ENCODE measurements at regions not wholly inside any gene's neighbourhood (a gene's known extent, or its start where the extent isn't known, plus 50 kb on each side); places are given as distances from the start of the nearest gene placed in this dataset.
A peak's percentile ranks its signal among the peaks of the same experiment; 100 is the strongest.

GRCh38 chr6:121645100-121645745 is 209.8 kb downstream of the GJA1 start:
- ChIA-PET POLR2A (no interaction called here), CTCF (no interaction called here)
- TF ChIP-seq CTCF (IDR thresholded peaks at IDR 0.05; ENCODE audit: low read depth, low read length), result no peak
- Histone ChIP-seq H3K27ac (ENCODE audit: low read depth, low read length) (no peak overlapping the region), H3K27me3 (ENCODE audit: control insufficient read depth, insufficient read depth, low read length) (no peaks in the 10 kb centered on the region), H3K4me3 (ENCODE audit: low read depth, low read length) (no peak overlapping the region), H3K9me3 (ENCODE audit: control insufficient read depth, insufficient read depth, low read length) (no peaks in the 10 kb centered on the region)
- no peak for DNase-seq (ENCODE audit: low read depth, low spot score)

GRCh38 chr6:121647905-121648304 is 212.5 kb downstream of the GJA1 start:
- POLR2A ChIA-PET, result no interaction called here
- TF ChIP-seq CTCF (IDR thresholded peaks at IDR 0.05; ENCODE audit: low read depth, low read length), result no peak
- no peak overlapping the region for H3K27ac ChIP-seq (ENCODE audit: low read depth, low read length)
- CTCF ChIA-PET, result no interaction called here
- H3K27me3 ChIP-seq (ENCODE audit: control insufficient read depth, insufficient read depth, low read length), result no peaks in the 10 kb centered on the region
- DNase-seq (ENCODE audit: low read depth, low spot score), result peak; percentile 20
- no peaks in the 10 kb centered on the region for H3K9me3 ChIP-seq (ENCODE audit: control insufficient read depth, insufficient read depth, low read length)
- no peak overlapping the region for H3K4me3 ChIP-seq (ENCODE audit: low read depth, low read length)

GRCh38 chr6:121649951-121650350 is 214.5 kb downstream of the GJA1 start:
- ChIA-PET CTCF (no interaction called here), POLR2A (no interaction called here)
- H3K27me3 ChIP-seq (ENCODE audit: control insufficient read depth, insufficient read depth, low read length), result no peaks in the 10 kb centered on the region

GRCh38 chr6:121651420-121651819 is 216.0 kb downstream of the GJA1 start:
- DNase-seq (ENCODE audit: low read depth, low spot score), result no peak
- Histone ChIP-seq H3K27me3 (ENCODE audit: control insufficient read depth, insufficient read depth, low read length) (no peaks in the 10 kb centered on the region), H3K4me3 (ENCODE audit: low read depth, low read length) (no peak overlapping the region), H3K9me3 (ENCODE audit: control insufficient read depth, insufficient read depth, low read length) (no peaks in the 10 kb centered on the region), H3K27ac (ENCODE audit: low read depth, low read length) (no peak overlapping the region)
- POLR2A ChIA-PET, result no interaction called here
- no peak for TF ChIP-seq CTCF (IDR thresholded peaks at IDR 0.05; ENCODE audit: low read depth, low read length)
- CTCF ChIA-PET, result no interaction called here

More at GRCh38 chr6:121649951-121650350, 214.5 kb downstream of the GJA1 start:
- Histone ChIP-seq H3K9me3 (ENCODE audit: control insufficient read depth, insufficient read depth, low read length) (no peaks in the 10 kb centered on the region), H3K4me3 (ENCODE audit: low read depth, low read length) (no peak overlapping the region), H3K27ac (ENCODE audit: low read depth, low read length) (no peak overlapping the region)
- DNase-seq (ENCODE audit: low read depth, low spot score), result no peak
- TF ChIP-seq CTCF (IDR thresholded peaks at IDR 0.05; ENCODE audit: low read depth, low read length), result no peak

GRCh38 chr6:121652223-121652622 is 216.8 kb downstream of the GJA1 start:
- TF ChIP-seq CTCF (IDR thresholded peaks at IDR 0.05; ENCODE audit: low read depth, low read length), result no peak
- CTCF ChIA-PET, result interaction anchor here (2.1 kb wide), 1 partner anchor 198 kb away, joined by 8 read pairs; no protein-coding TSS in a partner anchor
- POLR2A ChIA-PET, result interaction anchor here (1.2 kb wide), 1 partner anchor 171 kb away, joined by 3 read pairs; no protein-coding TSS in a partner anchor
- Histone ChIP-seq H3K27me3 (ENCODE audit: control insufficient read depth, insufficient read depth, low read length) (no peaks in the 10 kb centered on the region), H3K9me3 (ENCODE audit: control insufficient read depth, insufficient read depth, low read length) (no peaks in the 10 kb centered on the region), H3K4me3 (ENCODE audit: low read depth, low read length) (no peak overlapping the region), H3K27ac (ENCODE audit: low read depth, low read length) (no peak overlapping the region)
- DNase-seq (ENCODE audit: low read depth, low spot score), result no peak

All from AG04450 (cell line).